HG02885 (cell line): ENCODE measurements at regions not wholly inside any gene's neighbourhood (a gene's known extent, or its start where the extent isn't known, plus 50 kb on each side); places are given as distances from the start of the nearest gene placed in this dataset.
"Not testable (repeated sequence)": the region's sequence is repeated elsewhere in the genome, so short reads cannot be mapped to it uniquely, and the experiment has no call there.

ENCODE experiments used
- ATAC-seq: cut with Tn5 transposase; IDR thresholded peaks from one replicate; pipeline ENCODE4 v1.9.1; 2021; ENCODE audit warnings: mild to moderate bottlenecking; ENCODE audit not compliant: unreplicated experiment, poor library complexity

GRCh38 chr20:1845163-1845523 lies 50.1 kb upstream of the SIRPA start:
- no peak for ATAC-seq

- ATAC-seq = peak; percentile 97
Observed at GRCh38 chr20:1844325-1845162, 50.7 kb upstream of the SIRPA start.

GRCh38 chr20:1842281-1842680 lies 52.9 kb upstream of the SIRPA start:
- ATAC-seq = no peak

- no peak for ATAC-seq
Observed at GRCh38 chr20:1841554-1842140, 53.6 kb upstream of the SIRPA start.

- no peak for ATAC-seq
Observed at GRCh38 chr20:1840817-1841553, 54.2 kb upstream of the SIRPA start.

GRCh38 chr20:1839376-1840317 lies 55.6 kb upstream of the SIRPA start:
- not testable (repeated sequence) for ATAC-seq

- no peak for ATAC-seq
Observed at GRCh38 chr20:1838556-1839279, 56.5 kb upstream of the SIRPA start.

GRCh38 chr20:1835186-1836035 lies 59.8 kb upstream of the SIRPA start:
- ATAC-seq = no peak

GRCh38 chr20:1833728-1834726 lies 61.2 kb upstream of the SIRPA start:
- ATAC-seq = no peak

- ATAC-seq = no peak
Observed at GRCh38 chr20:1833216-1833615, 62.0 kb upstream of the SIRPA start.

GRCh38 chr20:1832634-1833033 lies 62.6 kb upstream of the SIRPA start:
- ATAC-seq = no peak

GRCh38 chr20:1831606-1832005 lies 63.6 kb upstream of the SIRPA start:
- no peak for ATAC-seq

- ATAC-seq = no peak
Observed at GRCh38 chr20:1831096-1831495, 64.1 kb upstream of the SIRPA start.

GRCh38 chr20:1830240-1830639 lies 65.0 kb upstream of the SIRPA start:
- ATAC-seq = no peak

GRCh38 chr20:1829531-1829930 lies 65.7 kb upstream of the SIRPA start:
- ATAC-seq = no peak

GRCh38 chr20:1828786-1829131 lies 66.4 kb upstream of the SIRPA start:
- ATAC-seq = no peak

GRCh38 chr20:1827974-1828785 lies 67.0 kb upstream of the SIRPA start:
- ATAC-seq = no peak
